IMR-90 (cell line): ENCODE measurements at regions not wholly inside any gene's neighbourhood (a gene's known extent, or its start where the extent isn't known, plus 50 kb on each side); places are given as distances from the start of the nearest gene placed in this dataset.

ENCODE experiments used
- BHLHE40 ChIP-seq: fragments of 150-350 bp; IDR thresholded peaks from 2 replicates; pipeline ENCODE4 v1.6.1; 2016; ENCODE audit warnings: mild to moderate bottlenecking, low read depth, low read length
- CEBPB ChIP-seq: IDR thresholded peaks from 2 replicates; pipeline ENCODE4 v1.6.1; 2012; ENCODE audit warnings: low read depth, low read length, improper control_type of control experiment
- CHD1 ChIP-seq: IDR thresholded peaks from 2 replicates; pipeline ENCODE4 v1.6.1; 2012; ENCODE audit warnings: low read depth, low read length, improper control_type of control experiment
- FOS ChIP-seq: fragments of 150-350 bp; IDR thresholded peaks from 2 replicates; pipeline ENCODE4 v1.6.1; 2016; ENCODE audit warnings: low read depth, low read length
- MAFK ChIP-seq: IDR thresholded peaks from 2 replicates; pipeline ENCODE4 v1.6.1; 2012; ENCODE audit warnings: low read depth, low read length, improper control_type of control experiment
- MXI1 ChIP-seq: IDR thresholded peaks from 2 replicates; pipeline ENCODE4 v1.6.1; 2012; ENCODE audit warnings: low read depth, mild to moderate bottlenecking, low read length, moderate library complexity, borderline replicate concordance
- POLR2A ChIP-seq: IDR thresholded peaks from 2 replicates; pipeline ENCODE4 v1.6.1; 2012; ENCODE audit warnings: mild to moderate bottlenecking, low read depth, low read length
- RAD21 ChIP-seq: IDR thresholded peaks from 2 replicates; pipeline ENCODE4 v1.6.1; 2012; ENCODE audit warnings: low read length, improper control_type of control experiment
- SMC3 ChIP-seq: fragments of 150-350 bp; IDR thresholded peaks from 2 replicates; pipeline ENCODE4 v1.6.1; 2016; ENCODE audit warnings: low read depth, mild to moderate bottlenecking, antibody characterized with exemption, low read length, moderate library complexity
- TF ChIP-seq, protein P1 (sequence below): conservative IDR thresholded peaks from 2 replicates; pipeline ENCODE4 v1.5.1; 2012; ENCODE audit warnings: mild to moderate bottlenecking, low read depth, low read length, improper control_type of control experiment
- TF ChIP-seq, protein P2 (sequence below): fragments of 150-350 bp; IDR thresholded peaks from 2 replicates; pipeline ENCODE4 v1.6.1; 2017; ENCODE audit warnings: mild to moderate bottlenecking, antibody characterized with exemption, low read length, low read depth
- TF ChIP-seq, protein P3 (sequence below): fragments of 150-350 bp; IDR thresholded peaks from 2 replicates; pipeline ENCODE4 v1.6.1; 2016; ENCODE audit warnings: low read depth, mild to moderate bottlenecking, low read length, moderate library complexity, borderline replicate concordance

DNA sequence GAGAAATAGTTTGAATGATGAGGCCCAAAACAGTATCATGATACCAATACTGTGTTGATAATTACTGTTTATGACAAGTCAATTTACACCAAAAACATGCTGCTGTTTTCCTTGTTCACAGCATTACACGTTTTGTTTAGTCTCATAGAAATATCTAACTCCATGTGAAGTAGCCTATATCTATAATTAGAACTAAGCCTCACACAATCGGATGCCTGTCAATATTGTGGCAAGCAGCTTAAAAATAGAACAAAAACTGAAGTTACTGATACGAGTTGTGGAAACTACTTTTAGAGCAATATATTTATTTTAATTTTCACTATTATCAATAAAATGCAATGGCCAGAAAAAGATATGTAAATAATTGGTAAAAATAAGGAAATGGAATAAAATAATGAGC lies 470.8 kb downstream of the ZEB2 start:
- TF ChIP-seq POLR2A (no peak), CEBPB (no peak), SMC3 (no peak), CHD1 (no peak), BHLHE40 (no peak), MAFK (no peak), FOS (no peak), RAD21 (no peak), MXI1 (no peak)
- TF ChIP-seq, protein P1, sequence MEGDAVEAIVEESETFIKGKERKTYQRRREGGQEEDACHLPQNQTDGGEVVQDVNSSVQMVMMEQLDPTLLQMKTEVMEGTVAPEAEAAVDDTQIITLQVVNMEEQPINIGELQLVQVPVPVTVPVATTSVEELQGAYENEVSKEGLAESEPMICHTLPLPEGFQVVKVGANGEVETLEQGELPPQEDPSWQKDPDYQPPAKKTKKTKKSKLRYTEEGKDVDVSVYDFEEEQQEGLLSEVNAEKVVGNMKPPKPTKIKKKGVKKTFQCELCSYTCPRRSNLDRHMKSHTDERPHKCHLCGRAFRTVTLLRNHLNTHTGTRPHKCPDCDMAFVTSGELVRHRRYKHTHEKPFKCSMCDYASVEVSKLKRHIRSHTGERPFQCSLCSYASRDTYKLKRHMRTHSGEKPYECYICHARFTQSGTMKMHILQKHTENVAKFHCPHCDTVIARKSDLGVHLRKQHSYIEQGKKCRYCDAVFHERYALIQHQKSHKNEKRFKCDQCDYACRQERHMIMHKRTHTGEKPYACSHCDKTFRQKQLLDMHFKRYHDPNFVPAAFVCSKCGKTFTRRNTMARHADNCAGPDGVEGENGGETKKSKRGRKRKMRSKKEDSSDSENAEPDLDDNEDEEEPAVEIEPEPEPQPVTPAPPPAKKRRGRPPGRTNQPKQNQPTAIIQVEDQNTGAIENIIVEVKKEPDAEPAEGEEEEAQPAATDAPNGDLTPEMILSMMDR: no peak
- TF ChIP-seq, protein P2, sequence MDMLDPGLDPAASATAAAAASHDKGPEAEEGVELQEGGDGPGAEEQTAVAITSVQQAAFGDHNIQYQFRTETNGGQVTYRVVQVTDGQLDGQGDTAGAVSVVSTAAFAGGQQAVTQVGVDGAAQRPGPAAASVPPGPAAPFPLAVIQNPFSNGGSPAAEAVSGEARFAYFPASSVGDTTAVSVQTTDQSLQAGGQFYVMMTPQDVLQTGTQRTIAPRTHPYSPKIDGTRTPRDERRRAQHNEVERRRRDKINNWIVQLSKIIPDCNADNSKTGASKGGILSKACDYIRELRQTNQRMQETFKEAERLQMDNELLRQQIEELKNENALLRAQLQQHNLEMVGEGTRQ: no peak
- TF ChIP-seq, protein P3, sequence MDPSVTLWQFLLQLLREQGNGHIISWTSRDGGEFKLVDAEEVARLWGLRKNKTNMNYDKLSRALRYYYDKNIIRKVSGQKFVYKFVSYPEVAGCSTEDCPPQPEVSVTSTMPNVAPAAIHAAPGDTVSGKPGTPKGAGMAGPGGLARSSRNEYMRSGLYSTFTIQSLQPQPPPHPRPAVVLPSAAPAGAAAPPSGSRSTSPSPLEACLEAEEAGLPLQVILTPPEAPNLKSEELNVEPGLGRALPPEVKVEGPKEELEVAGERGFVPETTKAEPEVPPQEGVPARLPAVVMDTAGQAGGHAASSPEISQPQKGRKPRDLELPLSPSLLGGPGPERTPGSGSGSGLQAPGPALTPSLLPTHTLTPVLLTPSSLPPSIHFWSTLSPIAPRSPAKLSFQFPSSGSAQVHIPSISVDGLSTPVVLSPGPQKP: no peak
